HEK293 (cell line): ENCODE measurements at regions not wholly inside any gene's neighbourhood (a gene's known extent, or its start where the extent isn't known, plus 50 kb on each side); places are given as distances from the start of the nearest gene placed in this dataset.

Experiments used
- CTCF ChIA-PET: fragments of 350-600 bp; formaldehyde crosslinking; extraction: SDS; loops from one replicate; lab custom pipeline; 2021; ENCODE audit warnings: antibody characterized with exemption; lab: Yijun Ruan, JAX
- POLR2A ChIA-PET: fragments of 300-600 bp; formaldehyde crosslinking; extraction: SDS; loops from one replicate; lab custom pipeline; 2020; ENCODE audit warnings: antibody characterized with exemption, inconsistent platforms; lab: Yijun Ruan, JAX
- H3K27ac ChIP-seq: fragments of 200-500 bp; sonication (Bioruptor generic); 2 replicates; pipeline ENCODE4 v1.5.1; 2014; ENCODE audit warnings: low read depth, low read length, control low read depth, inconsistent platforms; ENCODE audit errors: extremely low read depth
- H3K36me3 ChIP-seq, 2 experiments: fragments of 200-500 bp in 1 of 2; sonication (Bioruptor generic) in 1 of 2; 1 replicate in 1 of 2; 2 replicates in 1 of 2; pipeline ENCODE4 v1.5.1; 2014 to 2017; ENCODE audit warnings: inconsistent platforms in 2 of 2, low read length in 2 of 2; ENCODE audit not compliant: control insufficient read depth in 2 of 2, insufficient read depth in 1 of 2
- H3K4me1 ChIP-seq: fragments of 200-500 bp; sonication (Bioruptor generic); 2 replicates; pipeline ENCODE4 v1.5.1; 2014; ENCODE audit warnings: mild to moderate bottlenecking, low read length, inconsistent platforms; ENCODE audit not compliant: control insufficient read depth, insufficient read depth
- H3K4me3 ChIP-seq: 2 replicates; pipeline ENCODE4 v1.5.1; 2011; ENCODE audit warnings: low read depth, mild to moderate bottlenecking, control low read depth, low read length, moderate library complexity
- H3K9me3 ChIP-seq: fragments of 200-500 bp; sonication (Bioruptor generic); 2 replicates; pipeline ENCODE4 v1.5.1; 2014; ENCODE audit warnings: low read depth, low read length, inconsistent platforms; ENCODE audit not compliant: control insufficient read depth, insufficient read depth
- ATF2 ChIP-seq: fragments of 450-650 bp; formaldehyde crosslinking; IDR thresholded peaks from 2 replicates; pipeline ENCODE4 v1.5.1; 2016; ENCODE audit warnings: missing biosample characterization, missing genetic modification characterization, low read depth
- KLF9 ChIP-seq: fragments of 450-650 bp; formaldehyde crosslinking; IDR thresholded peaks from 2 replicates; pipeline ENCODE4 v1.5.1; 2016; ENCODE audit warnings: missing biosample characterization, missing genetic modification characterization, low read depth
- MZF1 ChIP-seq: fragments of 450-650 bp; formaldehyde crosslinking; IDR thresholded peaks from 2 replicates; pipeline ENCODE4 v1.5.1; 2017; ENCODE audit warnings: missing biosample characterization, missing genetic modification characterization, borderline replicate concordance
- OSR2 ChIP-seq: fragments of 450-650 bp; formaldehyde crosslinking; IDR thresholded peaks from 2 replicates; pipeline ENCODE4 v1.5.1; 2016; ENCODE audit warnings: missing biosample characterization, missing genetic modification characterization
- PATZ1 ChIP-seq: fragments of 450-650 bp; formaldehyde crosslinking; IDR thresholded peaks from 2 replicates; pipeline ENCODE4 v1.5.1; 2016; ENCODE audit warnings: missing biosample characterization, missing genetic modification characterization
- RBAK ChIP-seq: fragments of 450-650 bp; formaldehyde crosslinking; IDR thresholded peaks from 2 replicates; pipeline ENCODE4 v1.5.1; 2016; ENCODE audit warnings: missing biosample characterization, missing genetic modification characterization
- SCRT2 ChIP-seq: fragments of 450-650 bp; formaldehyde crosslinking; IDR thresholded peaks from 2 replicates; pipeline ENCODE4 v1.5.1; 2016; ENCODE audit warnings: missing biosample characterization, missing genetic modification characterization
- ZBTB17 ChIP-seq: fragments of 450-650 bp; formaldehyde crosslinking; IDR thresholded peaks from 2 replicates; pipeline ENCODE4 v1.5.1; 2016; ENCODE audit warnings: missing biosample characterization, missing genetic modification characterization
- ZBTB6 ChIP-seq: fragments of 450-650 bp; formaldehyde crosslinking; IDR thresholded peaks from 2 replicates; pipeline ENCODE4 v1.5.1; 2017; ENCODE audit warnings: missing biosample characterization, missing genetic modification characterization
- ZBTB8A ChIP-seq: fragments of 450-650 bp; formaldehyde crosslinking; IDR thresholded peaks from 2 replicates; pipeline ENCODE4 v1.5.1; 2016; ENCODE audit warnings: missing biosample characterization, missing genetic modification characterization
- ZFHX2 ChIP-seq: fragments of 450-650 bp; formaldehyde crosslinking; conservative IDR thresholded peaks from 2 replicates; pipeline ENCODE4 v1.5.1; 2016; ENCODE audit warnings: missing biosample characterization, missing genetic modification characterization
- ZNF112 ChIP-seq: fragments of 450-650 bp; formaldehyde crosslinking; IDR thresholded peaks from 2 replicates; pipeline ENCODE4 v1.5.0; 2017; ENCODE audit warnings: missing biosample characterization, missing genetic modification characterization
- ZNF184 ChIP-seq: fragments of 450-650 bp; IDR thresholded peaks from 2 replicates; pipeline ENCODE4 v1.5.1; 2018; ENCODE audit warnings: missing biosample characterization, mild to moderate bottlenecking, missing genetic modification characterization
- ZNF223 ChIP-seq: fragments of 450-650 bp; formaldehyde crosslinking; IDR thresholded peaks from 2 replicates; pipeline ENCODE4 v1.5.1; 2016; ENCODE audit warnings: missing biosample characterization, missing genetic modification characterization
- ZNF37A ChIP-seq: fragments of 450-650 bp; IDR thresholded peaks from 2 replicates; pipeline ENCODE4 v1.5.1; 2018; ENCODE audit warnings: missing biosample characterization, missing genetic modification characterization
- ZNF513 ChIP-seq: fragments of 450-650 bp; IDR thresholded peaks from 2 replicates; pipeline ENCODE4 v1.5.1; 2018; ENCODE audit warnings: missing biosample characterization, missing genetic modification characterization
- ZNF548 ChIP-seq: fragments of 450-650 bp; formaldehyde crosslinking; IDR thresholded peaks from 2 replicates; pipeline ENCODE4 v1.5.1; 2016; ENCODE audit warnings: missing biosample characterization, missing genetic modification characterization
- ZNF549 ChIP-seq: fragments of 450-650 bp; IDR thresholded peaks from 2 replicates; pipeline ENCODE4 v1.5.1; 2018; ENCODE audit warnings: missing biosample characterization, missing genetic modification characterization, mild to moderate bottlenecking, inconsistent platforms, moderate library complexity
- ZNF561 ChIP-seq: fragments of 450-650 bp; IDR thresholded peaks from 2 replicates; pipeline ENCODE4 v1.5.1; 2018; ENCODE audit warnings: missing biosample characterization, missing genetic modification characterization, borderline replicate concordance
- ZNF585B ChIP-seq: fragments of 450-650 bp; formaldehyde crosslinking; IDR thresholded peaks from 2 replicates; pipeline ENCODE4 v1.5.1; 2016; ENCODE audit warnings: missing biosample characterization, missing genetic modification characterization
- ZNF596 ChIP-seq: fragments of 450-650 bp; IDR thresholded peaks from 2 replicates; pipeline ENCODE4 v1.5.0; 2018; ENCODE audit warnings: missing biosample characterization, mild to moderate bottlenecking, missing genetic modification characterization, moderate library complexity
- ZNF645 ChIP-seq: fragments of 450-650 bp; formaldehyde crosslinking; IDR thresholded peaks from 2 replicates; pipeline ENCODE4; 2016; ENCODE audit warnings: missing biosample characterization, missing genetic modification characterization
- ZNF654 ChIP-seq: fragments of 450-650 bp; formaldehyde crosslinking; IDR thresholded peaks from 2 replicates; pipeline ENCODE4 v1.5.1; 2016; ENCODE audit warnings: low read depth, missing biosample characterization, missing genetic modification characterization
- ZNF704 ChIP-seq: fragments of 450-650 bp; formaldehyde crosslinking; IDR thresholded peaks from 2 replicates; pipeline ENCODE4 v1.5.1; 2016; ENCODE audit warnings: missing biosample characterization, missing genetic modification characterization
- ZNF768 ChIP-seq: fragments of 450-650 bp; formaldehyde crosslinking; IDR thresholded peaks from 2 replicates; pipeline ENCODE4 v1.5.1; 2018; ENCODE audit warnings: missing biosample characterization, mild to moderate bottlenecking, missing genetic modification characterization
- ZXDB ChIP-seq: fragments of 450-650 bp; formaldehyde crosslinking; IDR thresholded peaks from 2 replicates; pipeline ENCODE4 v1.5.1; 2016; ENCODE audit warnings: missing biosample characterization, missing genetic modification characterization

GRCh38 chr5:159697530-159697929 lies 218.8 kb upstream of the ADRA1B start:
- H3K36me3 ChIP-seq, result no peaks in the 10 kb centered on the region
- H3K9me3 ChIP-seq, result no peaks in the 10 kb centered on the region
- H3K27ac ChIP-seq, result no peak overlapping the region
- H3K4me3 ChIP-seq, result no peak overlapping the region
- CTCF ChIA-PET, result no interaction called here
- POLR2A ChIA-PET, result no interaction called here
- peaks cover 2% of the 10 kb centered on the region; the same call in 1 of the 2 replicates for H3K4me1 ChIP-seq
- TF ChIP-seq MZF1 (no peak), ZNF704 (tag by site-specific recombination) (no peak), ZXDB (tag by site-specific recombination) (no peak), ZNF596 (tag by site-specific recombination) (no peak), PATZ1 (tag by site-specific recombination) (no peak)

- ChIA-PET POLR2A (no interaction called here), CTCF (no interaction called here)
- peaks cover 2% of the 10 kb centered on the region; the same call in 1 of the 2 replicates for H3K4me1 ChIP-seq
- no peaks in the 10 kb centered on the region for H3K36me3 ChIP-seq
- H3K4me3 ChIP-seq, result no peak overlapping the region
- TF ChIP-seq ZNF768, result peak; percentile 43; the same call in 1 of the 2 replicates
- TF ChIP-seq ZNF37A, result no peak
- TF ChIP-seq ATF2 (tag by site-specific recombination), result no peak
- no peak for TF ChIP-seq RBAK (tag by site-specific recombination)
- H3K27ac ChIP-seq, result no peak overlapping the region
- no peaks in the 10 kb centered on the region for H3K9me3 ChIP-seq
Observed at GRCh38 chr5:159698322-159698721, 218.0 kb upstream of the ADRA1B start.

GRCh38 chr5:159700016-159700415 lies 216.3 kb upstream of the ADRA1B start:
- no peaks in the 10 kb centered on the region for H3K9me3 ChIP-seq
- TF ChIP-seq ZNF645 (tag by site-specific recombination) (no peak), ZNF112 (tag by site-specific recombination) (no peak), ZBTB8A (tag by site-specific recombination) (no peak), ZNF549 (tag by site-specific recombination) (no peak), ZNF223 (tag by site-specific recombination) (no peak), ZNF561 (tag by site-specific recombination) (no peak), KLF9 (tag by site-specific recombination) (no peak), ZNF585B (tag by site-specific recombination) (no peak), ZNF654 (no peak), ZNF184 (tag by site-specific recombination) (no peak), SCRT2 (tag by site-specific recombination) (no peak), ZNF513 (no peak), OSR2 (tag by site-specific recombination) (no peak), ZNF548 (no peak), ZBTB17 (tag by site-specific recombination) (no peak), ZBTB6 (tag by site-specific recombination) (no peak), ZFHX2 (tag by site-specific recombination) (no peak)
- TF ChIP-seq, all 188 proteins: peak for 0
- no peaks in the 10 kb centered on the region for H3K36me3 ChIP-seq
- H3K27ac ChIP-seq, result no peak overlapping the region
- POLR2A ChIA-PET, result no interaction called here
- no peak overlapping the region for H3K4me3 ChIP-seq
- CTCF ChIA-PET, result interaction anchor here (0.7 kb wide), 1 partner anchor 212 kb away, joined by 3 read pairs; no protein-coding TSS in a partner anchor
- peaks cover 2% of the 10 kb centered on the region; the same call in 1 of the 2 replicates for H3K4me1 ChIP-seq
